NCI-H1694 treated with DMSO at 0.1 percent for 48 hours (cell line): ENCODE measurements at regions not wholly inside any gene's neighbourhood (a gene's known extent, or its start where the extent isn't known, plus 50 kb on each side); places are given as distances from the start of the nearest gene placed in this dataset.
"Not testable (repeated sequence)": the region's sequence is repeated elsewhere in the genome, so short reads cannot be mapped to it uniquely, and the experiment has no call there.

Experiments
- DNase-seq: peaks from one replicate; lab custom pipeline; 2025; lab: John Stamatoyannopoulos, UW

DNA sequence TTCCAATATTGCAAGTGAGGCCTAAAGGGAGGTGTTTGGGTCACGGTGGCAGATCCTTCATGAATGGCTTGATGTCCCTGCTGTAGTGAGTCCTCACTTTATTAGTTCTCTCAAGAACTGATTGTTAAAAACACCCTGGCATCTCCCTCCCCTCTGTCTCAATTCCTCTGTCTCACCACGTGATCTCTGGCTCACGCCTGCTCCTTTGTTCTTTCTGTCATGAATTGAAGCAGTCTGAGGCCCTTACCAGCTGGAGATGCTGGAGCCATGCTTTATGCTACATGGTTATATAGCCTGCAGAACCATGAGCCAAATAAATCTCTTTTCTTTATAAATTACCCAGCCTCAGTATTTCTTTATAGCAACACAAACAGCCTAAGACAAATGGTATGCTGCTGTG lies 980.7 kb upstream of the GRIA3 start:
- DNase-seq = no peak

DNA sequence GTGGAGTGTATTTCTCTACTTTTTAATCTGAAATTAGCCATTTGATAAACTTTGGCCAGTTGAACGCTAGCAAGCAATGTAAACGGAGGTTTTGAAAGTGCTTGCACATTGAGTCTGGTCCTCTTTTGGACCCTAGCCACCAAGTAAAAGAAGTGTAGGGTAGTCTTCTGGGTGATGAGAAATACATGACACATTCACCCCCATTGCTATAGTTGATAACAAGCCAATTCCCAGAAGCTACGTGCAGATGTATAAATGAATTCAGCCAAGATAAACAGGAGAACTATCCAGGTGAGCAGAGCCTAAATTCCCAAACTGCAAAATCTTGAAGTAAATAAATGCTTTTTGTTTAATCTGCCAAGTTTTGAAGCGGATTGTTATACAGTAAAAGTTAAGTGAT lies 965.4 kb upstream of the GRIA3 start:
- DNase-seq = no peak

DNA sequence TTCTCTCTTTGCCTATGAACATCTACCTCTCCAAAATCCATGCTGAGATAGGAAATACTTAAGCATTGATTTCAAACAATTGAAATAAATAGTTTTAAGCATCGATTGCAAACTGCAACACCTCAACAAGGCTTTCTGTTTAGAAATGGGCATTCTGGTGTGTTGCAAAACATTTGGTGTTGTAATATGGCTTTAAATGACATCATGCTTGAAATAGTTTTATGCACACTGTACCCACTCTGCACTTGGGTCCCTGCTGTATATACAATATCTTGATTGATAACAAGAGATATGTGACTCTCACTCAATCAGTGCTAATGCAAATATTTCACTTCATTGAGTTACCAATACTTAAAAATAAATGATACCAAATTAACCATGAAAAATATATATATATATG lies 964.9 kb upstream of the GRIA3 start:
- DNase-seq = no peak

DNA sequence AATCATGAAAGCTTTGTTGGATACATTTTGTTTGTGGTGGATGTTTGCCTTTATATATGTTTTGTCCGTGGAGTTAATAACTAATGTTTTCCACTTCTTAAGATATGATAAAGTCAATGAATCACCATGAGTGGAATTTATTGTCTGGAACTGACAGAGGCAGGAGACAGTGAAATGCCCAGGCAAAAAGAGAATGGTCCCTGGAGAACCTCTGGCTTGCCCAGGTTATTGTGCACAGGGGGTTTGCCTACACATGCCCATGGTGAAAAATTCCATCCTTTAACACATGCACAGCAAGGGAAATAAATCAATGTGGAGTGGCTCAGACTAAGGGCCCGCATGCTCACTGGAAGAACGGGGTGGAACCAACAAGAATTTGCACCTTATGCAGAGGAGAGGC lies 964.3 kb upstream of the GRIA3 start:
- no peak for DNase-seq

DNA sequence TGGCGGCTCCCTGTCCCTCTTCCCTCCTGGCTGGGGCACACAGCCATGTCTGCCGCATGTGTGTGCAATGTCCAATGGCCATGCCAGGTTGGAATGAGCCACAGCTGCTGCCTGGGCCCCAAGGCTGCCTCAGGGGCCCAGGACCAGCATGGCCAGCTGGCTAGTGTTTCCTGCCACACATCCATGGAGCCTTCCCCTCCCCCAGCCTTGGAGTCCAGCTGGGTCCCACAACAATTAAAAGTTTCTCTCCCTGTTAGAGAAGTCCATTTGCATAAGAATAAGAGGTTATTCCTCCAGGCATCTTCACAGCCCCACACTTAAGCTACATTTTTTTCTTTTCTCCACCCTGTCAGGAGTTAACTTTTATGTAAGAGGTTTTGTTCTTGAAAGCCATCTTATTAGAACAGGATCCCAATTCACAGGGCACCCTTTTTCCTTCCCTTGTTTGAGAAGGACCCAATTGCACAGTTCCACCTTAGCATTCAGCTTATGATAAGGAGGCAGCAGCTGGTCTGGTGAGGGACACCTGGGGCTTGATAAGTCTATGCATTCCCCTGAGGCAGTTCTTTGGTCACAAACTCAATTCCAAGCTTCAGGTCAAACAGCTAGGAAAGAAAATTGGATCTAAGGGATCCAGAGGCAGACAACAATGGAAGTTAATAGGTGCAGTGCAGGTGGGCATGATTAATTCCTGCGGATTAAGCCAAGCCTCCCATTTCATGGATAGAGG lies 963.3 kb upstream of the GRIA3 start:
- DNase-seq = no peak

DNA sequence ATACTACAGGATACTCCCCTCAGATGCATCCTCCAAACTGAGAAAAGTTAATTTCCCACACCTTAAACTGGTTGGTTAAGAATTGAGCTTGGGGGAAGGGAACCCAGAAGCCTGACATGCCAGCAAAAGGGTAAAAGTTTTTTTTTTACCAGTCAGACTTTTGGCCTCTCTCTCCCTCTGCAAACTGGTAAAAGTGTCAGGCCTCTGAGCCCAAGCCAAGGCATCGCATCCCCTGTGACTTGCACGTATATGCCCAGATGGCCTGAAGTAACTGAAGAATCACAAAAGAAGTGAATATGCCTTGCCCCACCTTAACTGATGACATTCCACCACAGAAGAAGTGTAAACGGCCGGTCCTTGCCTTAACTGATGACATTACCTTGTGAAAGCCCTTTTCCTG lies 962.3 kb upstream of the GRIA3 start:
- not testable (repeated sequence) for DNase-seq

DNA sequence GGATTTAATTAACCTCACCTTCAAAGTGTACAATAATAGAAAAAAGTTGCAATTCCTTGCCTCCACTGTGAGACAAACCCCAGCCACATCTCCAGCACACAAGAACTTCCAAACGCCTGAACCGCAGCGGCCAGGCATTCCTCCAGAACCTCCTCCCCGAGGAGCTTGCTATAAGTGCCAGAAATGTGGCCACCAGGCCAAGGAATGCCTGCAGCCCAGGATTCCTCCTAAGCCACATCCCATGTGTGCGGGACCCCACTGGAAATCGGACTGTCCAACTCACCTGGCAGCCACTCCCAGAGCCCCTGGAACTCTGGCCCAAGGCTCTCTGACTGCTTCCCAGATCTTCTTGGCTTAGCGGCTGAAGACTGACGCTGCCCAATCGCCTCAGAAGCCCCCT lies 959.9 kb upstream of the GRIA3 start:
- DNase-seq = not testable (repeated sequence)

DNA sequence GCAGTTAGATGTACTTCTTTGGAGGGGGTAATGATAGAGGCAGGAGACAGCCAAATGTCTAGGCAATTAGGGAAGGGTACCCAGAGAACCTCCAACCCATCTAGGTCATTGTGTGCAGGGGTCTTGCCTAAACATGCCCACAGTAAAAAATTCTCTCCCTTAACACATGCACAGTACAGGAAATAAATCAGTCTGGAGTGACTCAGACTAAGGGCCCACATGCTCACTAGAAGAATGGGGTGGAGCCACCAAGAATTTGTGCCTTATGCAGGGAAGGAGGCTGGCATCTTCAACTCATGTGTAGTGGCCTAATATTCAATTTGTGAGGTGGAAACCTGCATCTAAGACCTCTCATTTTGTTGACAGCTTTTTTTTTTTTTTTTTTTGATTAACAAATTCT lies 945.3 kb upstream of the GRIA3 start:
- peak; percentile 1 for DNase-seq

DNA sequence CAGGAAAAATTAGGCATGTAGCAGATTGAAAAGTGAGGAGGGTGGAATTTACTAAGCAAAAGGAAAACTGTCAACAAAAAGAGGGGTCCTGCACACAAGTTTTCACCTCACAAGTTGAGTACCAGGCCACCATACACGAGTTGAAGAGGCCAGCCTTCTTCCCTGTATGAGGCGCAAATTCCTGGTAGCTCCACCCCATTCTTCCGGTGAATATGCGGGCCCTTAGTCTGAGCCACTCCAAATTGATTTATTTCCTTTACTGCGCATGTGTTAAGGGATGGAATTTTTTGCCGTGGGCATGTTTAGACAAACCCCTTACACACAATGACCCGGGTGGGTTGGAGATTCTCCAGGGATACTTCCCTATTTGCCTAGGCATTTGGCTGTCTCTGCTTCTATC lies 942.1 kb upstream of the GRIA3 start:
- DNase-seq = no peak

DNA sequence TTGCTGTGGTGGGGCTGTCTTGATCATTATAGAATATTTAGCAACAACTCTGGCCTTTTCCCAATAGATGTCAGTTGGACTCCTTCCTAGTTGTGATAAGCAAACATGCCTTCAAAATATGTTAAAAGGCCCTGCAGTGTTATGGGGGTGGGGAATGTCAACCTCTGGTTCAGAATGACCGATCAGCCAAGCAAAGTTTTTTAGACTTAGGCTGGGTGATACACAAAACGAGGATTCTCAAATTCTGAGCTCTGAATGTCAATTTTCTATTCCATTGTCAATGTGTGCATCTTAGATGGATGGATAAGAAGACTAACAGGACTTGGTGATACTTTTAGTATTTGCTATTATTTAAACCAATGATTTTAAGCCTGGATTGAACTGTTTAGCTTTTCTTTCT lies 940.0 kb upstream of the GRIA3 start:
- no peak for DNase-seq

DNA sequence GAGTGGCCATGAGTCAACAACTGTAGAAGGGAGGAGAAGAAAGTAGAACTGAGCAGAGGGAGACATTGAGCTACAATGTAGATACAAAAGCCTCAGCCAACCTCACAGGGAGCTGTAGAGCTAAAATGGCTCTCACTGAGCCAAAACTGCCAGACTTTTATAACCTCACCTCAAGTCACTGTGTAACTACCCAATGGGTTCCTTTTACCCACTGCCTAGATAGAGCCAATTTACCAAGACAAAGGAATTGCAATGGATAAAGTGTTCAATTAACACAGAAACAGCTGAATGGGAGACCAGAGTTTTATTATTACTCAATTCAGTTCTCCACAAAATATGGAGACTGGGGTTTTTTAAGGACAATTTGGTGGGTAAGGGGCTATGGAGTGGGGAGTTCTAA lies 938.9 kb upstream of the GRIA3 start:
- DNase-seq = no peak

DNA sequence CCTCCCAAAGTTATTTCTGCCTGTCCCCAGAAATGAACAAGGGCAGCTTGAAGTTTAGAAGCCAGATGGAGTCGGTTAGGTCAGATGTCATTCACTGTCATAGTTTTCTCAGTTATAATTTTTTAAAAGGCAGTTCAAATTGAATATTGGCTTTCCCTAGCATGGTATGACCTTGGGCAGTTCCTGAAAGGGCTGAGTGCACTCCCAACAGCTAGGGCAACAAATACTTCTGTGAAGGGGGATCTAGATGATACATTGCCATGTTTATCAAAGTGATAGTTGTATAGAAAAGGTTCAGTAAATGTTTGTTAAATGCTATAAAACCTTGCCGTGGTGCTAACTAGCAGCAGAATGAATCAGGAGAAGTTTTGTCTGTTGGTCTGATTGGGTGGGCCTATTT lies 938.1 kb upstream of the GRIA3 start:
- no peak for DNase-seq

DNA sequence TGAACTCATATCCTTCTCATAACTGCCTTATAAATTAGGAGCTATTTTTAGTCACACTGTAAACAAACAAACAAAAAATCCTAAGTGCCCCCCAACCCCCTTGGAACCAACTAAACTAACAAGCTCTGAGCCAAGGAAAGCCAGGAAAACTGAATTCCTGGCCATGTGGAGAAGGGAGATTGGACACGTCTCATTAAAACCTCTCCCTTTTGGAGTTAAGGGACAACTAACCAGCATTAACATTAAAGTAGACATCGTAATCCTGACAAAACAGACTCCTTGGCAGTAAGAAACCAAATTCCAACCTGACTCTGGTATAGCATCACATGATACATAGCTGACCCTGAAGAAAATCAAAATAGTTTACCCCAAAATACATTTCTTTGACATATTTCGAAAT lies 937.1 kb upstream of the GRIA3 start:
- DNase-seq = no peak

DNA sequence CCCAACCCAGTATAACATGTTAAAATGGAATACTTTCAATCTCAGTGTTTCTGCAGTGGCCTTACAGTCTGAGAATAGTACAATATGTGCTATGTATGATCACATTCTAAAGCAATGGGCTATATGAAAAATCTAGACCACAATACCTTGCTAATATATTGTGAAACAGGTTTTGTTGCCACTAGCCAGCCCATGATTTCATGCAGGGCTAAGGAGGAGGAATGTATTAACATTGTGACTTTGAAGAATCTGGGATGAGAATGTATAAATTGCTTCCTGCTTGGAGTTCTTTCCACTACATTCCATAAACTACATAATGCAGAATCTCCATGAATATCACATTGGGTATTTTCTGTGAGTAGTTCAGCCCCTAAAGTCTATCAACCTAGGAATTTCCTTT lies 935.4 kb upstream of the GRIA3 start:
- DNase-seq = no peak

DNA sequence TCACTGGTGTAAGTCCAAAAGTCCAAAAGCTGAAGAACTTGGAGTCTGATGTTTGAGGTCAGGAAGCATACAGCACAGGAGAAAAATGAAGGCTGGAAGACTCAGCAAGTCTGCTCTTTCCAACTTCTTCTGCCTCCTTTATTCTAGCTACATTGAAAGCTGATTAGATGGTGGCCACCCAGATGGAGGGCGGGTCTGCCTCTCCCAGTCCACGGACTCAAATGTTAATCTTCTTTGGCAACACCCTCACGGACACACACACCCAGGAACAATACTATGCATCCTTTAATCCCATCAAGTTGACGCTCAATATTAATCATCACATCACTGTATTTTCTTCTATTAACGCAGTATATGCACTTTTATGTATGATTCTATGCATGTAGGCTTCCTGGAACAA lies 931.6 kb upstream of the GRIA3 start:
- no peak for DNase-seq

DNA sequence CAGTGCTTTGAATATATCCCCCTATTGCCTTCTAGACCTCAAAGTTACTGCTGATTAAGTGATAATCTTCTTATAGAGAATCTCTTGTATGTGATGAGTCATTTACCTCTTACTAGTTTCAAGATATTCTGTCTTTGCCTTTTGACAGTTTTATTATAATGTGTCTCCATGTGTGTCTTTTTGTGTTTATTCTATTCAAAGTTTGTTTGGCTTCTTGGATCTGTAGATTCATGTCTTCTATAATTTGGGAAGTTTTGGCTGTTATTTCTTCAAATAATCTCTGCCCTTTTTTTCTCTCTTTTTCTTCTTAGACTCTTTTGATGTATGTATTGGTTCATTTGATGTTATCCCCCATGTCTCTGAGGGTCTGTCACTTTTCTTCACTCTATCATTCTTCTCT lies 915.7 kb upstream of the GRIA3 start:
- no peak for DNase-seq

DNA sequence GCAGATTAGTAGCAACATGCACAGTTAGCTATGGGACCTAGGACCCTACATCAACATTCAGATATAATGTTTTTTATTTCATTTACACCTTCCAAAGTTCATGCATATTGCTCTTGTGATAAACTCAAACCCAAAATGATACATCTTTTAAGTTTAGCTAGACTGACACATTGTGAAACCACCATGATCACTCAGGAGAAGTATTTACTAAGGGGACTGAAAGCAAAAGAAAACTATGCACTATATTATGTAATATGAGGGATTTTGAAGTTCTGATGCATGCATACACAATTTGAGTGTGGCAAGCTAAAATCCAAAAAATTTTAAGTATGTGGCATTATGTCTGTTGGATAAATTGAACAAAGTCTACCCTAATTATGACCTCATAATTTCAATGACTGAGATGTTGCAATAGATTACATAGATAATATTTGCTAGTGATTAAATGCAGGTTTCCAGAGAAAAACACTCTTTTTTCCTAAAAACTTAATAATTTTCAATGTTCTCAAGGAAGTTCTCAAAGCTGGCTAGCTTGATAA lies 914.8 kb upstream of the GRIA3 start:
- no peak for DNase-seq

DNA sequence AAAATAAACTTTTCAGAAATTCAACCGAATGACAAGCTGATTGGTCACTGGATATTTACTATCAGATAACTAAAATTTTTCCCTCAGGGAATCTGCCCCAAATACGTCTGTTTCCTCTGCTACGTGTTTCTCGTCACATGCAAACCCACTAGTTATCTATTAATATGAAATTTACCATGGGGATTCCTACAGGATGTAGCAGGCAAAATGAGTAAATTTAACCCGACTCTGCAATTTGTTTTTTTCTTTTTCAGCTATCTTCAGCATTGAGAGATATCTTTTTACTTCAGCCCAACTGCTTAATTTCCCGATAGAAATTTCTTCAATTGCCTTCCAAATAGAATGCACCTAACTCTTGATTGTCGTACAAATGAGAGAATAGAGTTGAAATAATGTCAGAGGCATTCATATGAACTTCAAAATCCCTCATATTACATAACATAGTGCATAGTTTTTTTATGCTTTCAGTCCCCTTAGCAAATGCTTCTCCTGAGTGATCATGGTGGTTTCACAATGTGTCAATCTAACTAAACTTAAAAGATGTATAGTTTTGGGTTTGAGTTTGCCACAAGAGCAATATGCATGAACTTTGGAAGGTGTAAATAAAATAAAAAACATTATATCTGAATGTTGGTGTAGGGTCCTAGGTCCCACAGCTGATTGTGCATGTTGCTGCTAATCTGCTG lies 913.1 kb upstream of the GRIA3 start:
- no peak for DNase-seq

DNA sequence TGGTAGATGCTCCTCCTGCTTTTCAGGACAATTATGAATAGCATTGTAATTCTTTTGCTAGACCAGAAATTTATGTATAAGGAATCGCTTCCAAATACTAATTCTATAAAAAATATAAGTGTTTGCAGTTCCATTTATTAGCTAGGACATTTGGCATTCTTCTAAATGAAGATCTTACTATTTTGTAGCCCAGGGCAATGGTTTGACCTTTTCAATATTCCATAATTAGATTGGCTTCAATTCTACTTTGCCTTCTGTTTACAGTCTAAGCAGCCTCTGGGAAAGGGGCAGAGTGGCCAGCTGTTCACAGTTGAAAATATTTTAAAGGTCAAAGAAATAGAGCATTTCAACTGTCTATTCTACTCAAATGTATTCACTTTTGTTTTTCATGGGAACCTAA lies 912.1 kb upstream of the GRIA3 start:
- DNase-seq = no peak

DNA sequence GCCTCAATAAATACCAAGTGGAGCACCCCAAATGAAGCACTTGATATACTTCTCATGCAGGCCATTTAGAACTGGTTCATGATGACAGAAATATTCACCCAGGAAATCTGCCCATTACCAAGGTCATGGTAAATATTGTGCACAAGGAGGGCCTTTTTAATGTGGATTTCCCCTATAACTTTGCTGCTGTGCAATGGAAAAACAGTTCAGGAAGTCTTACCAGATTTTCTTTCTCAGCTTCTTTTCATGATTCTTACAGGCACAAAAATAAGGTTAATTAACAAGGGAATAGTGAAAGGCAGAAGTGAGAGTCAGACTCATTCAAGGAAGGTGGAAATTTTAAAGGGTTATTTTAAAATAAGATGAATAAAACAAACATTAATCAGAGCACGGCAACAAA lies 904.3 kb upstream of the GRIA3 start:
- no peak for DNase-seq

DNA sequence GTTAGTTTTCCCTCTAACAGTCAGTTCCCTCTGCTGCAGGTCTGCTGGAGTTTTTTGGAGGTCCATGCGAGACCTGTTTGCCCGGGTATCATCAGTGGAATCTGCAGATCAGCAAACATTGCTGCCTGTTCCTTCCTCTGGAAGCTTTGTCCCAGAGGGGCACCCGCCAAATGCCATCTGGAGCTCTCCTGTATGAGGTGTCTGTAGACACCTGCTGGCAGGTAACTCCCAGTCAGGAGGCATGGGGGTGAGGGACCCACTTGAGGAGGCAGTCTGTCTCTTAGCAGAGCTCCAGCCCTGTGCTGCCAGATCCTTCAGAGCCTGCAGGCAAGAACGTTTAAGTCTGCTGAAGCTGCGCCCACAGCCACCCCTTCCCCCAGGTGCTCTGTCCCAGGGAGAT lies 884.3 kb upstream of the GRIA3 start:
- DNase-seq = not testable (repeated sequence)

DNA sequence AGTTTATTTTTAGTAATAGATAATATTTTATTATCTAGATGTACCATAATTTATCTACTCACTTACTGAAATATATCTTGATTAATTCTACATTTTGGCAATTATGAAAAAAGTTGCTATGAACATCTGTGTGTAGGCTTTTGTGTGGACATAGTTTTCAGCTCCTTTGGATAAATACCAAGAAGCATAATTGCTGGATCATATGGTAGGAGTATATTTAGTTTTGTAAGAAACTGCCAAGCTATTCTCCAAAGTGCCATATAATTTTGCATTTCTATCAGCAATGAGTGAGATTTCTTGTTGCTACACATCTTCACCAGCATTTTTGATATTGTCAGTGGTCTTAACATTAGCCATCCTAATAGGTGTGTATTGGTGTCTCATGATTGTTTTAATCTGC lies 882.6 kb upstream of the GRIA3 start:
- DNase-seq = no peak

DNA sequence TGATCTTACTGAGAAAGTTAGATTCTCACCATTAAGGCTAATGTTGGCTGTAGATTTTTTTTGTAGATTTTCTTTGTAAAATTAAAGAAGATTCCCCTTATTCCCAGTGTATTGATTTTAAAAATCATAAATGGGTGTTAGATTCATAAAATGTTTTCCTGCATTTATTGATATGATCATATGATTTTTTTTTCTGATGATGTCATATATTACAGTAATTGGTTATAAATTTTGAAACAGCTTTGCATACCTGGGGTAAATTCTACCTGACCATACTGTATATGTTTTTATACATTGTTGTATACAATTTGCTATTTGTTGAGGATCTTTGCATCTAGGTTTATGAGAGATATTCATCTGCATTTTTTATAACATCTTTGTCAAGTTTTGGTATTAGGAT lies 880.3 kb upstream of the GRIA3 start:
- no peak for DNase-seq

DNA sequence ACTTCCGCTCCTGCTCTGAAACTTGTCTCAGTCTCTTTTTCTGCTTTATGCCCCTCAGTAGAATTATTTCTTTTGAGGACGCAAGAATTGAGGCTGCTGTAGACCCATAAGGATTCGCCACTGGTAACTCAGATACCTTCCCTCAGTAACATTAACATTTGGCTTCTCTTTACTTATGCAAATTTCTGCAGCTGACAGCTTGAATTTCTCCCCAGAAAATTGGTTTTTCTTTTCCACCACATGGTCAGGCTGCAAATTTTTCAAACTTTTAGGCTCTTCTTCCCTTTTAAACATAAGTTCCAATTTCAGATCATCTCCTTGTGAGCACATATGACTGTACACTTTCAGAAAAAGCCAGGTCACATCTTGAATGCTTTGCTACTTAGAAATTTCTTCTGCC lies 839.3 kb upstream of the GRIA3 start:
- no peak for DNase-seq
